ENCODE measurements at regions not wholly inside any gene's neighbourhood (a gene's known extent, or its start where the extent isn't known, plus 50 kb on each side); places are given as distances from the start of the nearest gene placed in this dataset.
A peak's percentile ranks its signal among the peaks of the same experiment; 100 is the strongest.

GRCh38 chr10:129104266-129105045, 362.6 kb upstream of the MGMT start:
- peak overlapping the region; percentile 27 for H3K27ac ChIP-seq
- TF ChIP-seq CTCF (conservative IDR thresholded peaks at IDR 0.05) = no peak

GRCh38 chr10:129105266-129105665, 361.8 kb upstream of the MGMT start:
- no peak for TF ChIP-seq CTCF (conservative IDR thresholded peaks at IDR 0.05)

GRCh38 chr10:129106314-129106713, 360.7 kb upstream of the MGMT start:
- TF ChIP-seq CTCF (conservative IDR thresholded peaks at IDR 0.05) = no peak
- H3K27ac ChIP-seq = no peak overlapping the region

More at GRCh38 chr10:129105266-129105665, 361.8 kb upstream of the MGMT start:
- H3K27ac ChIP-seq = peak overlapping the region; percentile 27

- no peak overlapping the region for H3K27ac ChIP-seq
- no peak for TF ChIP-seq CTCF (conservative IDR thresholded peaks at IDR 0.05)
Measured at GRCh38 chr10:129107525-129107924, 359.5 kb upstream of the MGMT start.

GRCh38 chr10:129108378-129108777, 358.7 kb upstream of the MGMT start:
- no peak for TF ChIP-seq CTCF (conservative IDR thresholded peaks at IDR 0.05)

GRCh38 chr10:129108994-129109393, 358.0 kb upstream of the MGMT start:
- H3K27ac ChIP-seq = no peak overlapping the region
- TF ChIP-seq CTCF (conservative IDR thresholded peaks at IDR 0.05) = no peak

More at GRCh38 chr10:129108378-129108777, 358.7 kb upstream of the MGMT start:
- H3K27ac ChIP-seq = no peak overlapping the region

GRCh38 chr10:129110780-129111179, 356.3 kb upstream of the MGMT start:
- H3K27ac ChIP-seq = no peak overlapping the region
- TF ChIP-seq CTCF (conservative IDR thresholded peaks at IDR 0.05) = no peak
